HG03575 (cell line): ENCODE measurements at regions not wholly inside any gene's neighbourhood (a gene's known extent, or its start where the extent isn't known, plus 50 kb on each side); places are given as distances from the start of the nearest gene placed in this dataset.

Source experiments
- ATAC-seq: cut with Tn5 transposase; IDR thresholded peaks from one replicate; pipeline ENCODE4 v1.9.1; 2021; ENCODE audit not compliant: unreplicated experiment, insufficient number of reproducible peaks, low FRiP score; ENCODE audit errors: extremely low read depth

- ATAC-seq: no peak
These were observed 278.1 kb downstream of the HTR7 start for GRCh38 chr10:90579602-90580242.

GRCh38 chr10:90583416-90583815, 274.4 kb downstream of the HTR7 start:
- ATAC-seq: no peak

- ATAC-seq: no peak
These were observed 270.8 kb downstream of the HTR7 start for GRCh38 chr10:90587081-90587491.

GRCh38 chr10:90587561-90587960, 270.3 kb downstream of the HTR7 start:
- no peak for ATAC-seq

- no peak for ATAC-seq
These were observed 269.6 kb downstream of the HTR7 start for GRCh38 chr10:90588222-90588621.

GRCh38 chr10:90589825-90590224, 268.0 kb downstream of the HTR7 start:
- ATAC-seq: no peak

GRCh38 chr10:90591629-90592028, 266.2 kb downstream of the HTR7 start:
- no peak for ATAC-seq

- ATAC-seq: no peak
These were observed 265.1 kb downstream of the HTR7 start for GRCh38 chr10:90592638-90593302.

GRCh38 chr10:90598513-90598912, 259.3 kb downstream of the HTR7 start:
- ATAC-seq: no peak

- no peak for ATAC-seq
These were observed 254.8 kb downstream of the HTR7 start for GRCh38 chr10:90602862-90603610.

GRCh38 chr10:90604636-90605035, 253.2 kb downstream of the HTR7 start:
- no peak for ATAC-seq

GRCh38 chr10:90605506-90605905, 252.3 kb downstream of the HTR7 start:
- no peak for ATAC-seq

GRCh38 chr10:90612276-90612675, 245.6 kb downstream of the HTR7 start:
- no peak for ATAC-seq

- ATAC-seq: no peak
These were observed 243.2 kb downstream of the HTR7 start for GRCh38 chr10:90614631-90615030.

- no peak for ATAC-seq
These were observed 236.3 kb downstream of the HTR7 start for GRCh38 chr10:90621577-90621976.

GRCh38 chr10:90635111-90635765, 222.6 kb downstream of the HTR7 start:
- no peak for ATAC-seq

GRCh38 chr10:90640756-90641155, 217.1 kb downstream of the HTR7 start:
- ATAC-seq: no peak

- no peak for ATAC-seq
These were observed 216.1 kb downstream of the HTR7 start for GRCh38 chr10:90641731-90642130.

GRCh38 chr10:90642136-90642535, 215.7 kb downstream of the HTR7 start:
- ATAC-seq: no peak

- ATAC-seq: no peak
These were observed 215.2 kb downstream of the HTR7 start for GRCh38 chr10:90642650-90643049.
